GM12878 (cell line): ENCODE measurements at regions not wholly inside any gene's neighbourhood (a gene's known extent, or its start where the extent isn't known, plus 50 kb on each side); places are given as distances from the start of the nearest gene placed in this dataset.

Source experiments
- ATAC-seq: fragments of 200-7000 bp; cut with Tn5 transposase; 3 replicates; pipeline ENCODE4 v1.9.1; 2020; ENCODE audit warnings: mild to moderate bottlenecking, moderate library complexity
- BruUV-seq: library from RNA; stranded (reverse); fragments of 400-500 nt; replicated peaks from 2 replicates; lab custom pipeline; 2021; lab: Mats Ljungman, UMichigan
- CTCF ChIA-PET: fragments of 300-600 bp; sonication (Branson Sonifier 250); formaldehyde crosslinking; extraction: SDS; loops from one replicate; lab custom pipeline; 2021; ENCODE audit warnings: inconsistent platforms; lab: Yijun Ruan, JAX
- POLR2A ChIA-PET: fragments of 350-600 bp; formaldehyde crosslinking; extraction: SDS; loops from one replicate; lab custom pipeline; 2021; ENCODE audit warnings: inconsistent platforms; lab: Charles Lee
- RAD21 ChIA-PET: fragments of 300-600 bp; sonication (Branson Sonifier 250); formaldehyde crosslinking; loops from one replicate; lab custom pipeline; 2023; ENCODE audit warnings: antibody characterized with exemption; ENCODE audit not compliant: unreplicated experiment; lab: Charles Lee
- SMC1A ChIA-PET: fragments of 300-600 bp; sonication (Branson Sonifier 250); formaldehyde crosslinking; loops from one replicate; lab custom pipeline; 2023; ENCODE audit not compliant: unreplicated experiment, uncharacterized antibody; lab: Charles Lee
- DNase-seq: peaks from one replicate; pipeline ENCODE4 v3.0.0-alpha.2; 2011; ENCODE audit warnings: low read depth, low spot score
- FAIRE-seq: peaks from 3 replicates; lab custom pipeline; 2011; peaks lifted over from hg19 to GRCh38; lab: Jason Lieb, UNC
- H2AFZ ChIP-seq: 2 replicates; pipeline ENCODE4 v1.6.0; 2011; ENCODE audit warnings: low read depth, low read length, control low read depth; ENCODE audit not compliant: control insufficient read depth
- H3K27ac ChIP-seq: 2 replicates; pipeline ENCODE4 v1.5.1; 2011; ENCODE audit warnings: control low read depth; ENCODE audit not compliant: control insufficient read depth, insufficient read depth
- H3K27me3 ChIP-seq, 2 experiments: replicated peaks in 1 of 2; 2 replicates each; pipeline versions ENCODE4 v1.6.0 to v1.6.1; 2011; ENCODE audit warnings: low read length in 1 of 2; ENCODE audit not compliant: control insufficient read depth in 2 of 2, insufficient read depth in 2 of 2
- H3K36me3 ChIP-seq, 2 experiments: 2 replicates each; pipeline ENCODE4 v1.5.1; 2011; ENCODE audit warnings: low read length in 1 of 2; ENCODE audit not compliant: control insufficient read depth in 2 of 2, insufficient read depth in 2 of 2
- H3K4me1 ChIP-seq: 2 replicates; pipeline ENCODE4 v1.6.1; 2011; ENCODE audit warnings: mild to moderate bottlenecking, low read length, moderate library complexity, mixed read lengths; ENCODE audit not compliant: control insufficient read depth, insufficient read depth
- H3K4me2 ChIP-seq: 2 replicates; pipeline ENCODE4 v1.6.0; 2011; ENCODE audit warnings: control low read depth; ENCODE audit not compliant: control insufficient read depth, insufficient read depth
- H3K4me3 ChIP-seq: fragments of 200-600 bp; sonication (generic); 2 replicates; pipeline ENCODE4 v1.5.1; 2016
- H3K79me2 ChIP-seq: 2 replicates; pipeline ENCODE4 v1.6.0; 2011; ENCODE audit warnings: low read length; ENCODE audit not compliant: control insufficient read depth, insufficient read depth
- H3K9ac ChIP-seq: 2 replicates; pipeline ENCODE4 v1.8.0; 2011; ENCODE audit warnings: low read length, control low read depth, mixed read lengths; ENCODE audit not compliant: control insufficient read depth, insufficient read depth
- H3K9me3 ChIP-seq: replicated peaks from 3 replicates; pipeline ENCODE4 v1.5.1; 2011; ENCODE audit warnings: mild to moderate bottlenecking, low read length; ENCODE audit not compliant: control insufficient read depth, insufficient read depth
- H4K20me1 ChIP-seq: 2 replicates; pipeline ENCODE4 v1.6.0; 2011; ENCODE audit not compliant: control insufficient read depth, insufficient read depth
- CUX1 ChIP-seq: IDR thresholded peaks from 2 replicates; pipeline ENCODE4 v1.6.1; 2012; ENCODE audit warnings: improper control_type of control experiment, low read depth, low read length; ENCODE audit not compliant: insufficient replicate concordance
- TCF7 ChIP-seq: IDR thresholded peaks from 2 replicates; pipeline ENCODE4 v1.6.1; 2014; ENCODE audit warnings: antibody characterized with exemption, borderline replicate concordance
- ZNF207 ChIP-seq: fragments of 450-650 bp; IDR thresholded peaks from 2 replicates; pipeline ENCODE4 v1.6.1; 2014; ENCODE audit warnings: antibody characterized with exemption, mild to moderate bottlenecking, borderline replicate concordance
- ZNF622 ChIP-seq: fragments of 450-650 bp; IDR thresholded peaks from 2 replicates; pipeline ENCODE4 v1.6.1; 2017; ENCODE audit warnings: mild to moderate bottlenecking, inconsistent platforms
- whole genome bisulfite sequencing: methylation state at CpG from one replicate; pipeline ENCODE4 v1.1.6; 2016; ENCODE audit warnings: low lambda C conversion rate; ENCODE audit not compliant: insufficient replicate concordance, insufficient coverage; ENCODE audit errors: missing lambda C conversion rate; 5-methylcytosine and 5-hydroxymethylcytosine counted together
- in situ Hi-C: fragments of 300-500 bp; cut with MboI; formaldehyde crosslinking; loops from 9 replicates; pipeline ENCODE4 v1.14.3; 2018; ENCODE audit warnings: mixed read lengths
- intact Hi-C: fragments of 100-400 bp; cut with micrococcal nuclease; formaldehyde crosslinking; loops from one replicate; pipeline ENCODE4 v1.14.2; 2022; ENCODE audit not compliant: unreplicated experiment

- RAD21 ChIA-PET, result interaction anchor here (0.9 to 1.6 kb wide), 3 partner anchors 38 to 88 kb away, joined by 4 to 9 read pairs (median 9); no protein-coding TSS in a partner anchor
- WGBS, result 98% methylated on average over 2 of the region's 2 CpGs
Measured at GRCh38 chr11:121374286-121374985, 77.7 kb upstream of the SORL1 start.

More at GRCh38 chr11:121374286-121374985, 77.7 kb upstream of the SORL1 start:
- H3K4me2 ChIP-seq, result no peak overlapping the region
- H3K4me3 ChIP-seq, result no peak overlapping the region
- H3K9me3 ChIP-seq, result peaks cover 4% of the 10 kb centered on the region
- H2AFZ ChIP-seq, result no peak overlapping the region
- intact Hi-C loops (no loop called here), in situ Hi-C loops (no loop called here)
- POLR2A ChIA-PET, result interaction anchor here (0.6 to 1.9 kb wide), 4 partner anchors 15 to 42 kb away, joined by 3 to 10 read pairs (median 6); no protein-coding TSS in a partner anchor
- ATAC-seq (no peak), DNase-seq (no peak), FAIRE-seq (no peak)
- SMC1A ChIA-PET, result interaction anchor here (0.7 to 12.9 kb wide), 12 partner anchors 10 to 218 kb away, joined by 3 to 338 read pairs (median 5); partner anchors contain the start of genes SORL1 and SORL1-AS1
- no TSS peak for BruUV-seq
- CTCF ChIA-PET, result interaction anchor here (0.6 to 2.5 kb wide), 12 partner anchors 10 to 124 kb away, joined by 3 to 11 read pairs (median 4); no protein-coding TSS in a partner anchor
- no peaks in the 10 kb centered on the region for H3K27me3 ChIP-seq
- no peak overlapping the region; the same call in 1 of the 2 replicates for H3K27ac ChIP-seq
- H3K79me2 ChIP-seq, result no peaks in the 10 kb centered on the region
- no peak overlapping the region for H3K9ac ChIP-seq
- H3K4me1 ChIP-seq, result peaks cover 37% of the 10 kb centered on the region
- H4K20me1 ChIP-seq, result no peaks in the 10 kb centered on the region
- no peak for TF ChIP-seq CUX1
- TF ChIP-seq TCF7, result no peak
- no peak for TF ChIP-seq ZNF622
- no peak for TF ChIP-seq ZNF207
- no peaks in the 10 kb centered on the region for H3K36me3 ChIP-seq
